DMS114 treated with DMSO at 0.1 percent for 48 hours (cell line): ENCODE measurements at regions not wholly inside any gene's neighbourhood (a gene's known extent, or its start where the extent isn't known, plus 50 kb on each side); places are given as distances from the start of the nearest gene placed in this dataset.

Source experiments
- DNase-seq: peaks from one replicate; lab custom pipeline; 2025; ENCODE audit not compliant: unreplicated experiment; lab: John Stamatoyannopoulos, UW

DNA sequence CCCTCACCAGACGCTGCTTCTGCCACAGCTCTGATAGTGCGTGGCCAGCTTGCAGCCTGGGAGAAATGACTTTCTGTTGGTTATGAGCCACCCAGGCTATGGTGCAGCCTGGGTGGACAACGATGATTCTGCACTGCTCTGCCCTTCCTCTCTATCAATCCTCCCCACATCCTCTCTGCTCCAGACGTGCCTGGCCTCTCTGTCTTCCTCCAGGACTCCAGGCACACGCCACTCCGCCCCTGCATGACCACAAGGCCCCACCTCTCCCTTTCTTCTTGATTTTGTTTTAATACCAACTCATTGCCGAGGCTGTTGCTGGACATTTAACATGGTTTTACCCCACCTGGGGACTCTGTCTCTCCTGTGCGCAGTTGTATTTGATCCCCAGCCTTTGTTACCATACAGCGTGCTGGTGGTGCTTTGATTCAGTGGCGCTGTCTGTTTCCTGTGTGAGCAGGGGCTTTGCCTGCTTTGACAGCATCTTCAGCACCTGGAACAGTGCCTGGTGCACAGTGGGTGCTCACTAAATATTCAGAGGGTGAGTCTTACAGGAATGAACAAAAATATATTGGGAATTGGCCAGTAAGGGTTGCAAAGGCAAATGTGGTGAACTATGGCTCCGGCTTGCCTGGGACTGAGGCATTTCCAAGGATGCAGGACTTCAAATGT is 280.9 kb downstream of the CDH26 start:
- no peak for DNase-seq

DNA sequence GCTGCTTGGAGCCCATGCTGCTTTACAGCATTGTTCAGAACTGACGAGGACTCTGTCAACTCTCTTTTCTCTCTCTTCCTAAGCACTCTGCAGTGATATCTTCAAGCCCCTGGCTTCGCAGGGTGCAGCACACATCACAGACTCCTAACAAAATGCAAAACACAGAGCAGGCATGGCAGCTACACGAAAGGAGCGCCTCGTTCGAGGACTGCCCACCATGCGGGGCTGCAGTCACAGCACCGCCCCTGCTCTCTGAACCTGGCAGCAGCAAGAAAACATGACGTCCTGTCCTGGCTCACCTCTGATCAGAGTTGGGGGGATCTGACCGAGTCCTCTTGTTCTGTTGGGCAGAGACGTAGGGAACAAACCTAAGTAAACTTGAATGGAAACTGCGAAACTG is 281.7 kb downstream of the CDH26 start:
- DNase-seq: no peak

DNA sequence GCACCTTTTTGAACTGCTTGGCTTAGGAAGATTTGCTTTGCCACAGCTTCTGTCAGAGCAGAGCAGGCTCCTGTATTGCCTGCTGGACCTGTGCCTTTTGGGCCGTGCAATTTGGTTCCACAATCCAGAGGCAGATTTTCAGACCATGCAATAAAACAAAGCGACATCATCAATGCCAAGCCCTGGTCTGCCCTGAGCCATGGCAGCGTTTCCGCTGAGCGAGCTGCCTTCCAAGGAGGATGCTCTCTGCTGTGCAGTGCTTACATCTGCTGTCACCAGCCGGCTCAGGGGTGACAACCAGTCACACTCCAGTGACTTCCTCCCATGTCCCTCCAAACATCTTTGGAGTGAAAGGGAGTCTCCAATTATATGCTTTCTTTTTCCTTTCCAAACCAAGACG is 282.2 kb downstream of the CDH26 start:
- no peak for DNase-seq

DNA sequence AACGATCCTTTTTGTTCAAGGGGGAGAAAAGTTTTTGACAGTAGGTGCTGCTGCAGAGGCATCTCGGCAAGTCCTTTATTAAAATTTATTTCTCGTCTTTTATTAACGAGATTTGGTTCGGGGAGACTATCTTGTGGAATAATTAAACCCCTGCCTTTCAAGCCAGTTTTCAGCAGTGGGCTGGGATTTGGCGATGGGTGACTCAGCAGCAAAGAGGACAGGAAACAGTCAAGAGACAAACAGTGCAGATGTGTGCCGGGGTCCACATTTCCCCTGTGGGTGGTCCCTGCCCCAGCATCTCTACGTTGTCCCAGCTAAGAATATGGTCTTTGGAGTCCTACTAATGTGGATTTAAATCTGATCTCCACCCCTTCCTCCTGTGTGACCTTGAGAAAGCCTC is 282.8 kb downstream of the CDH26 start:
- no peak for DNase-seq

DNA sequence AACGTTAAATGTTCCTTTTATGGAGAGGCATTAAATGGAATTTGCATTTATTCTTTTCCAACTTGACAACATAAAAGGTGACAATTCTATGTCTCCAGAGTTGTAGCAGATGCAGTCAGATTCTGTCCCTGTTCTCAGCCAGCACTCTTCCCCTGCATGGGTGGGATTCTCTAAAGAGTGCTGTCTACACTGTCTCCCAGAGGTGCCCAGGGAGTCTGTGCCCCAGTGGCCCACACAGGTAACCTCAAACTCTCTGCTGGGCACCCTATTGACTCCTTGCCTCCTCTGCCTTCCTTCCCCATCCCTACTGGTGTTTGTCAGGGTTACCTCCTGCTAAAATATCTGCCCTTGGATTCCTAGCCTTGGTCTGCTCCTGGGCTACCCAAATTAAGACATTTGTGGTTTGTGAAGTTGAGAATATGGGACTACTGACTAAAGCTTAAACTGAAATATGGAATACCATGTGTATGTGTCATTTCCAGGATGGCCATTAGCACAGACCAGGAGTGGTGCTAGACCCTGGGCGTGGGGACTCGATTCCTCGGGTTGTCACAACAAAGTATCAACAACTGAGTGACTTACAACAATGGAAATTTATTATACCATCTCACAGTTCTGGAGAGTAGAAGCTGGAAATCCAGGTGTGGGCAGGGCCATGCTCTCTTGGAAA is 284.7 kb downstream of the CDH26 start:
- no peak for DNase-seq

DNA sequence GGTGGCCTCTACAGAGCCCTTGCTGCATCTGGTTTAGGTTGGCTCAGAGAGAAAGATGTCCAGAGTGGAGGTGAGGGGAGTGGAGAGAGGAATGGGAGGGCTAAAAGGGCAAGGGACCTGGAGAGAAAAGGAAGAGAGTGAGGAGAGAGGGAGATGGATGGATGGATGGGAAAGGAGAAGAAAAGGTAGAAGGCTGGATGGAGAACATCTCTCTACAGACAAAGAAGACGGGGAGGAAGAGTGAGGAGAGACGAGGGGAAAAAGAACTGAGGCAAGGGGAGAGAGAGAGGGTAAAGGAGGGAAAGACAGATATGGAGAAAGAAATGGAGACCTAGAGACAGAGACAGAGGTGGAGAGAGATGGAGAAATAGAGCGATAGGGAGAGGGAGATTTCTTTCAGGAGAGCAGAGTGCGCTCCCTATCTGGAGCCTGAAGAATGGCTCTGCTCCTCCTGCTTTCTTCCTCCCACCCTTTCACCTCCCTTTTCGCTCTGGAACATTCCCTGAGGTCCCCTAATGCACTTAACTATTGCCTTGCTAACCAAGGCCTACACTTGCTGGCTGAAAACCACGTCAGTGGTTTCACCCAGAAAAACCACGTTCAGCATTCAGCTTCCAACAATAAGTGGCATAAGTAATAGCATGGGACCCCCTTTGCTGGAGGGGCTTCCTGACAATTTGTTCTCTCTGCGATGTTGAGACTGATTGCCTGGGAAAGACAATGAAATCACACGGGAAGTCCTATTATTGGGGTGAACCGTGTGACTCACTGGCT is 286.3 kb downstream of the CDH26 start:
- DNase-seq: no peak

DNA sequence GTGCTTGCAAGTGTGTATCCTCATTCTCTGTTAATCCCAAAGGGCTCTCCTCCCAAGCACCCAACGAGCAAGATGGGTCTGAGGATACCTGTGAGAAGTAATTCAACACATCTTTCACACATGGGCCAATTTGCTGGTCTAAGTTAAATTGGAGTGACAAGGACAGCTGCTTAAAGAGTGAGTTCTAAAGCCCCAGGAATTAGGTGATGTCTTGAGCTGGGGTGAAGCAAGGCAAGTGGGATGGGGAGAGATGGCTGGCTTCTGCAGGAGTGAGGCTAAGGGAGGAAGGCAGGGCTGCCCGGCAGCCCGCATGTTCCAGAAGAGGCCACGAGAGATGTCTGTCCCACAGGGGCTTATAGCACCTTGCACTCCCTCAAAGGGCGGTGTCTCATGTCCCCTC is 288.5 kb downstream of the CDH26 start:
- no peak for DNase-seq

DNA sequence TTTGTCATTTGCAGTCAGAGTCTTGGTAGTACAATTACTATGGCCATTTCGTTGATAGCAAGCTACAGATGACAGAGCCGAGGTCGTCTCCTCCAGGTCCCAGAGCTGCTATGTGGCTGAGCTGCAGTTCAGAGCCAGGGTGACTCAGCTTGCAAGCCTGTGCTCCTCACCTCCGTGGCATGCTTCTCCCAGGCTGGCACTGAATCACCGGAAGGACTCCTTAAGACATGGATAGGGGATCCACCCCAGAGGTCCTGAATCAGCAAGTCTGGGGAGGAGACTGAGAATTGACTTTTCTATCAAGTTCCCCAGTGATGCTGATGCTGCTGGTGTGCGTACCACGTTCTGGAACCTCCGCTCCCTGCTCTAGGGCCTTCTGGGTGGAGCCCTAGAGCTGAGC is 291.2 kb downstream of the CDH26 start:
- DNase-seq: no peak

DNA sequence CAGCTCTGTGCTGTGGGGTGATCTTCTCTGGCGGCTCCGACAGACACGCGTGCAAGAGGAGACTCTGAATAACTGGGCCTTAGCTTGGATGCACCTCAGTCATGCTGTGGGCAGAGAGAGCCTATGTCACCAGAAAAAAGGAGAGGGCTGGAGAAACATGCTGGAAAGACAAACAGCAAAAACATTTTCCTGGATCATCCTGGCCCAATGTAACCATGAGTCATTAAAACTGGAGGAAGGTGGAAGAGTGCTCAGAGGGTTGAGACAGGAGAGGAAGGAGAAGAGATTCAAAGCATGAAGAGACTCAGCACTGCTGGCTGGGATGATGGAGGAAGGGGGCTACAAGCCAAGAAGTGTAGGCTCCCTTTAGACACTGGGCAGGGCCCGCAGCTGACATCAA is 292.0 kb downstream of the CDH26 start:
- no peak for DNase-seq

DNA sequence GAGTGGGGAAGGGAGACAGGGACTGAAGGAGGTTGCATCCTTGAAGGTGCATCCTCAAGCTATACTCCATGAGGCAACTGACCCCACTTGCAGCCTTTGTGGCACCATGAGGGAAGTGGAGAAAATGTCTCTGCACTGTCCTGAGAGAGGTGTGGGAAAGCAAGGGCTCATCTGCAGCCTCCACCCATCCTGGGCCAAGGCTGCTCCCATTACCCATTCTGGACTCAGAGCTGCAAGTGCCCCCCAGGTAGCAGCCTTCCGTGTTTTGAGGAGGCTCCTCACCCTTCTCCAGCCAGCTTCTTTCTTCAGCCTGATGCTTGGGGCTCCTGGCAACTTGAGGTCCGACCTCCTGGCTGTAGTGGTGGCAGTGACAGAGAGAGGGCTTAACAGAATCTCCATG is 294.6 kb downstream of the CDH26 start:
- DNase-seq: no peak

DNA sequence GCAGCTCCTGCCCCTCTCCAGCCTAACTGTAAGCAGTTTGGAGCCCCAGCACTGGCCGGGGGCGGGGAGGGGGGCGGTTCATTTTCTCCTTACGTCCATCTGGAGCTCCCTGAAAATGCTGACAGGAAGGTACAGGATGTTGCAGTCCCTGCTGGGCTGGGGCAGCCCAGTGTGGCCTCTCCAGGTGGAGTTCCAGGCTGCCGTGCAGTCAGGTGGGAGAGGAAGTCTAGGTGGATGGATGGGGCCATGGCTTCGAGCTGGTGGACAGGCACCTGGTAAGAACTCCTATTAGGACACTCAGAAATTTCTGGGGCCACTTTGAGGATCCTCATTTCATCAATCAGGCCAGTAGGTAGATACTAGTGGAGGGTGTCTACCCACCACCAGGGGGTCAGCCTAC is 295.2 kb downstream of the CDH26 start:
- no peak for DNase-seq

DNA sequence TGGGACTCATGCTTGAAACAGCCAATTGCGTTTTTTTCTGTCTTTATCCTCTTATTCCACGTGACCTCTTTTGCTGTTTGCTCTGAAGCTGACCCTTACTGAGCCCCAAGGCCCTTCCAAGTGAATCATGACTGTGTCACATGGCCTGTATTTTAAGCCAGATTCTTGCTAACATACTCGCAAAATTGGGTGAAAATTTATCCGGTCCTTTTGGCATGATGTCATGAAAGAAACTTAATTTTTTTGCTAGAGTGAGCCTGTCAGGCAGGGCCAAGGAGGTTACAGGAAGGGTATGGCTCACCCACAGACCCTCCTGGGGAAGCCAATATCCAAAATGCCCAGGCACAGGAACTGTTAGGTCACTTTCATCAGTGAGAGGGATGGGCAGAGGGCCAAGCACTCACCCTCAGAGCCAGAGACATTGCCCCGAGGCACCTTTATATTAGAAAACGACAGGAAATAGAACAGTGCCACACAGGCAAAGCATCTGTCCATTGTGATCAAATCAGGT is 296.7 kb downstream of the CDH26 start:
- DNase-seq: no peak

DNA sequence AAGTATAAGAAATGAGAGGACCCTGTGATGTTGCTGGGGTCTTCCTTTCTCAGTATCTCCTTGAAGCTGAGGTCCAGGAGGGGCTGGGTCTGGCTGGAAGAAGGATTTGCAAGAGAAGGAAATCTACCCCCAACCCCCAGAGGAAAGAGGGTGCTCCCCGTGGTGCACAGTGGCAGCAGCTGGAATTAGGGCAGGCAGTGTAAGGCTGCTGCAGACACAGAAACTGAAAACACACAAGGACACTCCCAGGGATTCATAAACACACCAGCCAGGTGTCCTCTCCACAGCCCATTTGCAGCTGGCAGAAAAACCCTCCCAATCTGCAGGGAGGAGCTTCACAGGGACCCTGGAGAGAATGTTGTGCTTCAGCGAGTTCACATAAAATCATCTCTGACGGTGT is 297.2 kb downstream of the CDH26 start:
- no peak for DNase-seq

DNA sequence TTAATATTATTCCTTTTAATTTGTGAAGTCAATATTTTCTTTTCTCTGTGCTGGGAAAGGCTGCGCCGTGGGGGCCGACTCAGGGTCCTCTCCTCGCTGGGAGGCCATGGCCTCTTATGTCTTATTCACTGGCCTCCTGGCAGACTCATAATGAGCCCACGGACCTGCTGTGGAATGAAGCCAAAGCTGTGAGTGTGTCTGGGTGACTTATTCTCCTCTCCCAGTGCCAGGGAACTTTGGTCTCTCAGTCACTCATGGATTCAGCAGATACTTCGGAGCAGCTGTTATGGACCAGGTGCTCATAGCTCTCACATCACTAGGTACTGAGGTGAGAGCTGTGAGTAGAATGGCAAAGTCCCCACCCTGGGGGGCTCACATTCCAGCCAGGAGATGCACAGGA is 297.6 kb downstream of the CDH26 start:
- DNase-seq: no peak

DNA sequence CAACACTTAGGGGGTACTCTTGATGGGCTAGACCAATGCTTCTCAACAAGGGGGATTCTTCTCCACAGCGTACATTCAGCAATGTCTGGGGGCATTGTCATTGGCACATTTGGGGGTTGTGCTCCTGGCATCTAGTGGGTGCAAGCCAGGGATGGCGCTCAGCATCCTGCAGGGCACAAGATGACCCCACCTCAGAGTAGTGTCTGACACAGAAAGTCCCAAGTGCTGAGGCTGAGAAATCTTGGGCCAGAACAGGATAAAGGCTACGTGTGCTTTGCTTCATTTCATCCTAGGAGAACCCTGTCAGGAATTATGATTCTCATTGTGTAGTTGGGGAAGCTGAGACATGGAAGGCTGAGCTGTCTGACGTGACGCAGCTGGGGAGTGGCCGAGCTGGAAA is 298.6 kb downstream of the CDH26 start:
- DNase-seq: no peak

DNA sequence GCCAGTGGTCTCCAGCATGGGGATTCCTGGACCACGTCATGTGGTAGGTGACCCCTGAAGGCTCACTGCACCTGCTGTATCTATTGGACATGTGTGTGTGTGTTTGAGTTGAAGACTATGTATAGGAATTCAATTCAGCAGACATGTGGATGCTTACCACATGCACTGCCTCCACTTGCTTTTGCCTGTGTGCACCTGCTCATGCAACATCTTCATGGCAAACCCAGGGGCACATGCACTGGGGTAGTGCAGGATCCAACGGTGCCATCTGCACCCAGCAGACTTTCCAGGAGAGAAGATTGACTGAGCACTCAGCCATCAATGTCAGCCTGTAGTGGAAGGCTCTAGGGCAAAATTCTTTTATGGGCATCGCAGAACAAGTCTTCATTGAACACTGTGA is 299.4 kb downstream of the CDH26 start:
- no peak for DNase-seq

DNA sequence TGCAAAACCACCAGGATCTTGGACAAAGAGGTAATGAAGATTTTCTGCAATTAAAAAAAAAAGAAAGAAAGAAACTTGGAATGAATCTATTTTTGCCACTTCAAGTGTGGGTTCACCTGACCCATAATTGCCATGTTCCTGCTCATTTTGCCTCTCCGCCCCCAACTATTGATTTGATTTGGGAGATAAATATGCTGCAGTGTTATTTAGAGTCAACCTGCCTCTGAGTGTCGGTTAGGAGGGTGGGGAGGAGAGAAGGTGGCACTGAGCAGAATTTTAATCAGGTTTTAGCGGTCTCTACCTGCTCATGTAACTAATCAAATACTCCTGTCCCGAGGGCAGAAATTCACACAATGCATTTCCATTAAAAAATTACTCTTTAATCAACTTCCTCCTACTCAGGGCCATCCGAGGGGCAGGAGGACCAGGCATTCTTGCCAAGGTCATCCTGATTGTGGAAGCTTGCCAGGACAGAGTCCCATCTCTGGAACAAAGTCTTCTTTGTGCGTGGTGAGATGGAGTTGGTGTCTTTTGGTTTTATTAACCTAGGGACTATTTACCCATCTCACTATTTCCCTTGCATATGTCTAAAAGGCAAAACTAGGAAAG is 300.1 kb downstream of the CDH26 start:
- no peak for DNase-seq

DNA sequence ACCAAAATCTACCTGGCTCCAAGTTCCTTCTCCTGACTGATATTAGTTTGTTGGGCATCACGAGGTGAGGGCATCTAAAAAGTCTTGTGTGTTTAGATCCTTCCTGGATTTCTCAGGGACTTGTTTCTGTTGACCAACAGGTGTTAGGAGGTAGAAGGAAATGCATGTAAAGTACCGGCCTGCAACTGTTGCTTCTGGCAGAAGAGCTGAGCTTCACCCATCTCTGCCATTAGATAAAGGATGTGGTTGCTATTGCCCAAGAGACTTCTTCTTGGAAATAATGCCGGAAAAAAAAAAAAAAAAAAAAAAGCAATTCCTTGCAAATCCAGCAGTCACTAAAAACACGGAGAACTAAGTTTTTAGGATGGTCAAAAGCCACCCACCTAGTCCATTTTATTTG is 303.1 kb downstream of the CDH26 start:
- DNase-seq: no peak

DNA sequence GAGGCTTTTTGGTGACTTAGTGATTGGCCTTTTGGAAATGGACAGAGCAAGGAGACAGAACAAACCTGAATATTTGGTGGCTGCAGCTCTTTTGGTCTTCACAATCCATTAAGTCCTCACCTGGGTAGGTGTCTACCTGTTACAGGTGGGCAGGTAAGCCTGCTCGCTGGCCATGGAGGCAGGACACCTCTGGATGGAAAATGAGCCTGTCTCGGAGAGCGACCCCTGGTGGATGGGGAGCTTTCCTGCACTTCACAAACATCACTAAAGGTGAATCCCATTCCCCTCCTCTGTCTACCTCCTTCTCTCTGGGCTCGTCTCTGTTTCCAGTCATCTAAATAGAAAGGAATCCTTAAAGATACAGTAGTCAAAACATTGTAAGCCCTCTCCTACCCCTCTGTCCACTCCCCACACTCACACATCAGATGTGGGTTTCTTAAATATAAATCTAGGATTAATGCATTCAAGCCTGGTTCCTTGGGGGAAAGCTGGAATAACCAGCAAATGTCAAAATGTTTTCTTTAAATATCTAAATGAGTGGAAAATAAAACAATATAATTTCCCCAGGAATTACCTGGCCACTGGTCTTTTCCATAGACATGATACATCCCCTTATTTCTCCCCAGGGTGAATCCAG is 304.9 kb downstream of the CDH26 start:
- DNase-seq: no peak

DNA sequence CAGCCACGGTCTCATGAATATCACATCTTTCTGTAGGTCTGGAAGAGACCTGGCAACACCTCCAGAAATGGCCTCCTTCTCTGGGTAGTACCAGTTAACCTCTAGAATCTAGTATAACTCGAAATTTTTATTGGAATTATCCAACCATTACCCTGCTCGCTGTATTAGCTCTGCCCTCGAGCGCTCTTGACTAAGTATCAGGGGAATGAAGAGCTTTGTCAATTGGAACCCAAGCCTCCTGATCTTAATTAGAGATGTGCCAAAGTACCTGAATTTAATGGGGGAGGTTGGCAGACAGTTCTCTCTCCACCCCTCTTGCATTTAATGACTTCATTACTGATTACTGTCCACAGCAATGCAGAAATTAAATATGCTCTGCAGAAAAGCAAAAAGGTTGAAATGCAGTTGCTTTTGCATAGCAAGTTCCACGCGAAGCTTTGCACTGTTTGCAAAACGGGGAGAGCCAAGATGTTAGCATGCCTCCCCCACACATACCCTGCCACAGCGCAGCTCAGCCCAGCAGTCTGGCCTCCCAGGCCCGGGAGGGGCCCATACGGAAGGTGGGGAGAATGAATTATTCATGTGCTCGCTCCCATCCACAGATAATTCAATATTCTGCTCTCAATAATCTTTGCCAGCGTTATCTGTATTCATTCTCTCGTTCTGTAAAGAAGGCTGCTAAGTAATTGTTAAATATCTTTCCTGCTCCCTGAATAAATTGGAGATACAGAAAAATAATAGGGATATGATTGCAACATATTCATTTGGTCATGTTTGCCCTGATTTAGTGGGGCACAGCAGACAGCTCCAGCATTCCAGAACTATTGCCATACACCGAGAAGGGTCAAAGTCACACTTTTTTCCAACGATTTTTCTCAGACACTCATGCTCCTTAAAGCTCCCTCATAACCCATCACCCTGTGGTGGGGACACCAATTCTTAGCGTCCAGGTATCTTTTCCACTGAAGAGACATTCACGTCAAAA is 305.8 kb downstream of the CDH26 start:
- DNase-seq: no peak
